Fibroblast of lung (primary cell): ENCODE measurements at regions not wholly inside any gene's neighbourhood (a gene's known extent, or its start where the extent isn't known, plus 50 kb on each side); places are given as distances from the start of the nearest gene placed in this dataset.

Experiments
- DNase-seq, 2 donors: peaks; one replicate each; pipeline versions ENCODE4 v3.0.0 to v3.0.0-alpha.2; 2010; ENCODE audit warnings: low read depth in 2 of 2
- H2AFZ ChIP-seq: 2 replicates; pipeline ENCODE4 v1.5.1; 2012; ENCODE audit warnings: low read length, control low read depth, inconsistent platforms
- H3K27ac ChIP-seq: 2 replicates; pipeline ENCODE4 v1.5.1; 2011; ENCODE audit warnings: low read length, control low read depth; ENCODE audit not compliant: insufficient read depth
- H3K27me3 ChIP-seq: 2 replicates; pipeline ENCODE4 v1.5.1; 2011; ENCODE audit warnings: mild to moderate bottlenecking, low read length; ENCODE audit not compliant: control insufficient read depth, insufficient read depth
- H3K36me3 ChIP-seq: 2 replicates; pipeline ENCODE4 v1.5.1; 2011; ENCODE audit warnings: low read length; ENCODE audit not compliant: control insufficient read depth, insufficient read depth
- H3K4me1 ChIP-seq: 2 replicates; pipeline ENCODE4 v1.5.1; 2011; ENCODE audit warnings: low read length; ENCODE audit not compliant: control insufficient read depth, insufficient read depth; ENCODE audit errors: extremely low read depth
- H3K4me2 ChIP-seq: 2 replicates; pipeline ENCODE4 v1.5.1; 2011; ENCODE audit warnings: low read length, control low read depth; ENCODE audit not compliant: insufficient read depth; ENCODE audit errors: extremely low read depth
- H3K4me3 ChIP-seq, 4 experiments: fragments of 200-600 bp in 1 of 4; sonication (generic) in 1 of 4; replicated peaks in 1 of 4; 2 replicates each; pipeline ENCODE4 v1.5.1; 2011 to 2016; ENCODE audit warnings: low read length in 4 of 4, low read depth in 3 of 4, mild to moderate bottlenecking in 3 of 4, control low read depth in 2 of 4, inconsistent platforms in 1 of 4, mixed read lengths in 1 of 4; ENCODE audit not compliant: insufficient read depth in 1 of 4; ENCODE audit errors: control extremely low read depth in 1 of 4
- H3K79me2 ChIP-seq: 2 replicates; pipeline ENCODE4 v1.5.1; 2012; ENCODE audit warnings: mild to moderate bottlenecking, low read length, inconsistent platforms; ENCODE audit not compliant: control insufficient read depth, insufficient read depth
- H3K9ac ChIP-seq: 2 replicates; pipeline ENCODE4 v1.5.1; 2011; ENCODE audit warnings: mild to moderate bottlenecking, low read length, control low read depth; ENCODE audit not compliant: insufficient read depth
- H3K9me3 ChIP-seq: 2 replicates; pipeline ENCODE4 v1.5.1; 2012; ENCODE audit warnings: low read depth, low read length; ENCODE audit not compliant: control insufficient read depth, insufficient read depth
- H4K20me1 ChIP-seq: 2 replicates; pipeline ENCODE4 v1.5.1; 2011; ENCODE audit warnings: low read length; ENCODE audit not compliant: control insufficient read depth, insufficient read depth; ENCODE audit errors: extremely low read depth
- CTCF ChIP-seq, 2 donors: IDR thresholded peaks in 1 of 2; conservative IDR thresholded peaks in 1 of 2; 1 replicate in 1 of 2; 2 replicates in 1 of 2; pipeline ENCODE4 v1.5.1; 2011 to 2012; ENCODE audit warnings: low read length in 2 of 2, control low read depth in 1 of 2, inconsistent platforms in 1 of 2, low read depth in 1 of 2, mild to moderate bottlenecking in 1 of 2
- EZH2 ChIP-seq: IDR thresholded peaks from 2 replicates; pipeline ENCODE4 v1.5.1; 2012; ENCODE audit warnings: low read length, control low read depth, mild to moderate bottlenecking; ENCODE audit errors: missing control alignments

- Histone ChIP-seq H4K20me1 (no peaks in the 10 kb centered on the region), H3K27ac (no peak overlapping the region), H3K4me3 (no peak overlapping the region), H3K27me3 (peaks cover 3% of the 10 kb centered on the region), H3K79me2 (no peaks in the 10 kb centered on the region), H2AFZ (no peak overlapping the region), H3K9ac (no peak overlapping the region), H3K4me2 (no peak overlapping the region), H3K4me1 (no peaks in the 10 kb centered on the region), H3K9me3 (no peaks in the 10 kb centered on the region), H3K36me3 (no peaks in the 10 kb centered on the region)
- no peak for TF ChIP-seq EZH2
- no peak for TF ChIP-seq CTCF (conservative IDR thresholded peaks at IDR 0.05 in 1 of 2, IDR thresholded peaks at IDR 0.05 in 1 of 2; ENCODE audit: low read depth in 1 of 2, low read length in 2 of 2)
- no peak for DNase-seq
Observed at GRCh38 chr12:53852992-53853391, 85.6 kb upstream of the HOXC13 start.

- no peaks in the 10 kb centered on the region for H3K9me3 ChIP-seq
- TF ChIP-seq CTCF (conservative IDR thresholded peaks at IDR 0.05 in 1 of 2, IDR thresholded peaks at IDR 0.05 in 1 of 2; ENCODE audit: low read depth in 1 of 2, low read length in 2 of 2): no peak
- TF ChIP-seq EZH2: no peak
- H4K20me1 ChIP-seq: no peaks in the 10 kb centered on the region
- no peaks in the 10 kb centered on the region for H3K4me1 ChIP-seq
- H3K4me3 ChIP-seq: no peak overlapping the region
- H3K79me2 ChIP-seq: no peaks in the 10 kb centered on the region
- H2AFZ ChIP-seq: no peak overlapping the region
- no peak overlapping the region for H3K4me2 ChIP-seq
- no peaks in the 10 kb centered on the region for H3K27me3 ChIP-seq
- no peaks in the 10 kb centered on the region for H3K36me3 ChIP-seq
- DNase-seq: no peak
- no peak overlapping the region for H3K27ac ChIP-seq
- H3K9ac ChIP-seq: no peak overlapping the region
Observed at GRCh38 chr12:53854701-53855316, 83.8 kb upstream of the HOXC13 start.

- H3K9me3 ChIP-seq: no peaks in the 10 kb centered on the region
- no peaks in the 10 kb centered on the region for H3K79me2 ChIP-seq
- no peak for DNase-seq
- no peak overlapping the region for H3K27ac ChIP-seq
- no peak overlapping the region for H2AFZ ChIP-seq
- no peaks in the 10 kb centered on the region for H3K36me3 ChIP-seq
- no peaks in the 10 kb centered on the region for H3K4me1 ChIP-seq
- no peak for TF ChIP-seq CTCF (conservative IDR thresholded peaks at IDR 0.05 in 1 of 2, IDR thresholded peaks at IDR 0.05 in 1 of 2; ENCODE audit: low read depth in 1 of 2, low read length in 2 of 2)
- TF ChIP-seq EZH2: no peak
- H4K20me1 ChIP-seq: no peaks in the 10 kb centered on the region
- H3K27me3 ChIP-seq: peaks cover 3% of the 10 kb centered on the region
- no peak overlapping the region for H3K4me2 ChIP-seq
- no peak overlapping the region for H3K4me3 ChIP-seq
- H3K9ac ChIP-seq: no peak overlapping the region
Observed at GRCh38 chr12:53856132-53856531, 82.5 kb upstream of the HOXC13 start.
